Mesenchymal stem cell (in vitro differentiated cells and primary cell): ENCODE measurements at regions not wholly inside any gene's neighbourhood (a gene's known extent, or its start where the extent isn't known, plus 50 kb on each side); places are given as distances from the start of the nearest gene placed in this dataset.
"Not testable (repeated sequence)": the region's sequence is repeated elsewhere in the genome, so short reads cannot be mapped to it uniquely, and the experiment has no call there.

Experiments
- DNase-seq: peaks from one replicate; pipeline ENCODE4 v3.0.0-alpha.2; 2013
- H2AFZ ChIP-seq: one replicate; pipeline ENCODE4 v1.6.1; 2013; ENCODE audit warnings: low read depth, mild to moderate bottlenecking, control low read depth, inconsistent platforms, low read length, moderate library complexity
- H2AK5ac ChIP-seq: 2 replicates; pipeline ENCODE4 v1.6.1; 2013; ENCODE audit warnings: low read length, moderate library complexity, mild to moderate bottlenecking, inconsistent platforms; ENCODE audit not compliant: severe bottlenecking
- H2BK120ac ChIP-seq: one replicate; pipeline ENCODE4 v1.6.1; 2013; ENCODE audit warnings: low read depth, mild to moderate bottlenecking, inconsistent platforms, low read length, moderate library complexity
- H2BK12ac ChIP-seq, 2 experiments: one replicate each; pipeline ENCODE4 v1.6.1; 2013; ENCODE audit warnings: inconsistent platforms in 2 of 2, low read length in 2 of 2, mild to moderate bottlenecking in 2 of 2, moderate library complexity in 2 of 2, control low read depth in 1 of 2
- H2BK15ac ChIP-seq: one replicate; pipeline ENCODE4 v1.6.1; 2013; ENCODE audit warnings: mild to moderate bottlenecking, low read depth, inconsistent platforms; ENCODE audit not compliant: poor library complexity, severe bottlenecking
- H2BK5ac ChIP-seq: 2 replicates; pipeline ENCODE4 v1.6.1; 2013; ENCODE audit warnings: low read depth, mild to moderate bottlenecking, low read length, control low read depth, inconsistent platforms; ENCODE audit not compliant: poor library complexity, severe bottlenecking
- H3K14ac ChIP-seq, 2 experiments: one replicate each; pipeline ENCODE4 v1.6.1; 2013; ENCODE audit warnings: inconsistent platforms in 2 of 2, low read length in 2 of 2, control low read depth in 1 of 2, mild to moderate bottlenecking in 1 of 2, moderate library complexity in 1 of 2
- H3K18ac ChIP-seq, 2 experiments: one replicate each; pipeline ENCODE4 v1.6.1; 2013; ENCODE audit warnings: inconsistent platforms in 2 of 2, low read length in 2 of 2, control low read depth in 1 of 2, low read depth in 1 of 2, mild to moderate bottlenecking in 1 of 2
- H3K23ac ChIP-seq, 2 experiments: one replicate each; pipeline ENCODE4 v1.6.1; 2013; ENCODE audit warnings: inconsistent platforms in 2 of 2, low read length in 2 of 2, mild to moderate bottlenecking in 2 of 2, moderate library complexity in 2 of 2, control low read depth in 1 of 2
- H3K27ac ChIP-seq: 2 replicates; pipeline ENCODE4 v1.5.1; 2013; ENCODE audit warnings: mild to moderate bottlenecking, moderate library complexity, low read length, control low read depth, inconsistent platforms; ENCODE audit not compliant: poor library complexity, severe bottlenecking
- H3K27me3 ChIP-seq, 2 experiments: 2 replicates each; pipeline versions ENCODE4 v1.6.1 to v1.7.0; 2013; ENCODE audit warnings: low read length in 2 of 2, mild to moderate bottlenecking in 2 of 2, moderate library complexity in 2 of 2, control low read depth in 1 of 2, inconsistent platforms in 1 of 2; ENCODE audit not compliant: control insufficient read depth in 1 of 2, insufficient read depth in 1 of 2
- H3K36me3 ChIP-seq, 2 experiments: 2 replicates each; pipeline versions ENCODE4 v1.6.1 to v1.7.0; 2013; ENCODE audit warnings: low read length in 2 of 2, control low read depth in 1 of 2, inconsistent platforms in 1 of 2, low read depth in 1 of 2, mild to moderate bottlenecking in 1 of 2; ENCODE audit not compliant: insufficient read depth in 2 of 2, control insufficient read depth in 1 of 2
- H3K4ac ChIP-seq, 2 experiments: one replicate each; pipeline ENCODE4 v1.6.1; 2013; ENCODE audit warnings: inconsistent platforms in 2 of 2, low read length in 2 of 2, mild to moderate bottlenecking in 2 of 2, moderate library complexity in 2 of 2, control low read depth in 1 of 2, low read depth in 1 of 2
- H3K4me1 ChIP-seq: 2 replicates; pipeline ENCODE4 v1.6.1; 2013; ENCODE audit warnings: low read depth, low read length, control low read depth; ENCODE audit not compliant: control insufficient read depth, insufficient read depth
- H3K4me2 ChIP-seq: 2 replicates; pipeline ENCODE4 v1.6.1; 2013; ENCODE audit warnings: low read length, mild to moderate bottlenecking, inconsistent platforms; ENCODE audit not compliant: poor library complexity, severe bottlenecking
- H3K4me3 ChIP-seq, 2 experiments: 2 replicates each; pipeline versions ENCODE4 v1.5.1 to v1.7.0; 2013; ENCODE audit warnings: low read length in 2 of 2, mild to moderate bottlenecking in 2 of 2, control low read depth in 1 of 2, low read depth in 1 of 2; ENCODE audit not compliant: insufficient read depth in 1 of 2
- H3K79me1 ChIP-seq: replicated peaks from 2 replicates; pipeline ENCODE4 v1.6.1; 2013; ENCODE audit warnings: mild to moderate bottlenecking, control low read depth, low read length, inconsistent platforms; ENCODE audit not compliant: poor library complexity, severe bottlenecking
- H3K9ac ChIP-seq: 2 replicates; pipeline ENCODE4 v1.7.0; 2013; ENCODE audit warnings: mild to moderate bottlenecking, low read length, moderate library complexity
- H3K9me3 ChIP-seq: 2 replicates; pipeline ENCODE4 v1.7.0; 2013; ENCODE audit warnings: mild to moderate bottlenecking, low read length; ENCODE audit not compliant: control insufficient read depth
- H4K8ac ChIP-seq: one replicate; pipeline ENCODE4 v1.6.1; 2013; ENCODE audit warnings: inconsistent platforms, mild to moderate bottlenecking, low read length, moderate library complexity
- H4K91ac ChIP-seq: one replicate; pipeline ENCODE4 v1.6.1; 2013; ENCODE audit warnings: mild to moderate bottlenecking, low read length, inconsistent platforms
- WGBS: methylation state at CpG from one replicate; pipeline ENCODE4 v1.1.7; 2013; ENCODE audit warnings: mixed read lengths; 5-methylcytosine and 5-hydroxymethylcytosine counted together

GRCh38 chr2:234363011-234363487 lies 133.8 kb downstream of the ARL4C start:
- no peak overlapping the region for H4K8ac ChIP-seq
- peak; percentile 46 for DNase-seq
- no peak overlapping the region for H2BK5ac ChIP-seq

GRCh38 chr2:234360313-234360975 lies 136.4 kb downstream of the ARL4C start:
- H3K79me1 ChIP-seq, H3K9ac ChIP-seq, H3K36me3 ChIP-seq, H3K27ac ChIP-seq, H2BK5ac ChIP-seq, H3K14ac ChIP-seq, H2AFZ ChIP-seq, H3K18ac ChIP-seq, H3K4me1 ChIP-seq, H3K23ac ChIP-seq, H3K4me2 ChIP-seq, H4K8ac ChIP-seq, H3K27me3 ChIP-seq, H3K9me3 ChIP-seq, H2BK15ac ChIP-seq, H2AK5ac ChIP-seq, H2BK120ac ChIP-seq, H2BK12ac ChIP-seq, H4K91ac ChIP-seq, H3K4me3 ChIP-seq, DNase-seq, H3K4ac ChIP-seq: not testable (repeated sequence)

More at GRCh38 chr2:234363011-234363487, 133.8 kb downstream of the ARL4C start:
- H4K91ac ChIP-seq = no peak overlapping the region
- H3K36me3 ChIP-seq = no peaks in the 10 kb centered on the region
- no peaks in the 10 kb centered on the region for H3K79me1 ChIP-seq
- H3K4me3 ChIP-seq = no peak overlapping the region
- no peak overlapping the region for H2AFZ ChIP-seq
- H2AK5ac ChIP-seq = no peak overlapping the region
- peaks cover 9% of the 10 kb centered on the region for H3K4me1 ChIP-seq
- no peak overlapping the region for H3K4ac ChIP-seq
- H3K14ac ChIP-seq = no peak overlapping the region
- no peaks in the 10 kb centered on the region for H3K27me3 ChIP-seq
- H3K18ac ChIP-seq = peak overlapping the region in 1 of 2 experiments; percentile 56
- under 1% methylated on average over 4 of the region's 4 CpGs for WGBS
- no peak overlapping the region for H3K4me2 ChIP-seq
- no peak overlapping the region for H2BK120ac ChIP-seq
- no peaks in the 10 kb centered on the region for H3K9me3 ChIP-seq
- no peak overlapping the region for H3K9ac ChIP-seq
- H2BK12ac ChIP-seq = peak overlapping the region in 1 of 2 experiments; percentile 54
- H3K27ac ChIP-seq = peak overlapping the region; percentile 65
- no peak overlapping the region for H2BK15ac ChIP-seq
- no peak overlapping the region for H3K23ac ChIP-seq

GRCh38 chr2:234357666-234358065 lies 139.2 kb downstream of the ARL4C start:
- Histone ChIP-seq H3K18ac (no peak overlapping the region), H2BK120ac (no peak overlapping the region), H2AFZ (no peak overlapping the region), H3K27me3 (no peaks in the 10 kb centered on the region), H2AK5ac (no peak overlapping the region), H4K91ac (no peak overlapping the region), H3K4ac (no peak overlapping the region), H3K9ac (no peak overlapping the region), H3K23ac (no peak overlapping the region), H3K4me2 (no peak overlapping the region), H3K4me3 (no peak overlapping the region), H3K14ac (no peak overlapping the region), H3K9me3 (peaks cover 7% of the 10 kb centered on the region), H3K36me3 (no peaks in the 10 kb centered on the region), H3K4me1 (peaks cover 1% of the 10 kb centered on the region), H3K79me1 (no peaks in the 10 kb centered on the region), H2BK15ac (no peak overlapping the region), H2BK12ac (no peak overlapping the region), H3K27ac (no peak overlapping the region), H2BK5ac (no peak overlapping the region), H4K8ac (no peak overlapping the region)
- WGBS = 95% methylated on average over 2 of the region's 3 CpGs
- DNase-seq = no peak

- no peaks in the 10 kb centered on the region for H3K36me3 ChIP-seq
- DNase-seq = no peak
- 37% methylated on average over 4 of the region's 6 CpGs for WGBS
These were observed 141.0 kb downstream of the ARL4C start for GRCh38 chr2:234355808-234356365.

More at GRCh38 chr2:234355808-234356365, 141.0 kb downstream of the ARL4C start:
- Histone ChIP-seq H2BK15ac (no peak overlapping the region), H3K14ac (no peak overlapping the region), H3K27me3 (no peaks in the 10 kb centered on the region), H2BK120ac (no peak overlapping the region), H3K18ac (no peak overlapping the region), H4K8ac (no peak overlapping the region), H2AK5ac (no peak overlapping the region), H3K4ac (no peak overlapping the region), H3K23ac (no peak overlapping the region), H3K9me3 (peaks cover 7% of the 10 kb centered on the region), H2AFZ (no peak overlapping the region), H3K79me1 (no peaks in the 10 kb centered on the region), H3K4me3 (no peak overlapping the region), H2BK5ac (no peak overlapping the region), H3K4me1 (peaks cover 1% of the 10 kb centered on the region), H3K27ac (no peak overlapping the region), H3K4me2 (no peak overlapping the region), H2BK12ac (no peak overlapping the region), H4K91ac (no peak overlapping the region), H3K9ac (no peak overlapping the region)
